Naive B cell (primary cell): ENCODE measurements at regions not wholly inside any gene's neighbourhood (a gene's known extent, or its start where the extent isn't known, plus 50 kb on each side); places are given as distances from the start of the nearest gene placed in this dataset.

Experiments used
- ATAC-seq, 2 donors: fragments of 150-1000 bp; cut with Tn5 transposase; 2 replicates each; pipeline ENCODE4 v1.10.0; 2021; ENCODE audit warnings: low read depth in 2 of 2, mild to moderate bottlenecking in 2 of 2, moderate library complexity in 2 of 2
- DNase-seq: peaks from one replicate; pipeline ENCODE4 v3.0.0; 2022
- H3K27ac Mint-ChIP-seq, 6 donors: one replicate each; pipeline ENCODE4 v1.8.0; 2020 to 2022; ENCODE audit warnings: mild to moderate bottlenecking in 6 of 6, mixed read lengths in 6 of 6, moderate library complexity in 5 of 6, inconsistent platforms in 2 of 6
- H3K27me3 Mint-ChIP-seq, 3 donors: one replicate each; pipeline ENCODE4 v1.8.0; 2021 to 2022; ENCODE audit warnings: mixed read lengths in 3 of 3, mild to moderate bottlenecking in 1 of 3
- H3K36me3 Mint-ChIP-seq, 2 donors: one replicate each; pipeline ENCODE4 v1.8.0; 2020 to 2022; ENCODE audit warnings: mixed read lengths in 2 of 2, inconsistent platforms in 1 of 2, mild to moderate bottlenecking in 1 of 2
- H3K4me1 Mint-ChIP-seq, 3 donors: one replicate each; pipeline ENCODE4 v1.8.0; 2020 to 2022; ENCODE audit warnings: mixed read lengths in 3 of 3, inconsistent platforms in 1 of 3, mild to moderate bottlenecking in 1 of 3, moderate library complexity in 1 of 3
- H3K4me3 Mint-ChIP-seq, 8 donors: one replicate each; pipeline ENCODE4 v1.8.0; 2020 to 2022; ENCODE audit warnings: mild to moderate bottlenecking in 8 of 8, mixed read lengths in 8 of 8, moderate library complexity in 8 of 8, inconsistent platforms in 2 of 8
- H3K9me3 Mint-ChIP-seq, 7 donors: one replicate each; pipeline ENCODE4 v1.8.0; 2020 to 2022; ENCODE audit warnings: mixed read lengths in 7 of 7, mild to moderate bottlenecking in 5 of 7, inconsistent platforms in 2 of 7, moderate library complexity in 1 of 7

DNA sequence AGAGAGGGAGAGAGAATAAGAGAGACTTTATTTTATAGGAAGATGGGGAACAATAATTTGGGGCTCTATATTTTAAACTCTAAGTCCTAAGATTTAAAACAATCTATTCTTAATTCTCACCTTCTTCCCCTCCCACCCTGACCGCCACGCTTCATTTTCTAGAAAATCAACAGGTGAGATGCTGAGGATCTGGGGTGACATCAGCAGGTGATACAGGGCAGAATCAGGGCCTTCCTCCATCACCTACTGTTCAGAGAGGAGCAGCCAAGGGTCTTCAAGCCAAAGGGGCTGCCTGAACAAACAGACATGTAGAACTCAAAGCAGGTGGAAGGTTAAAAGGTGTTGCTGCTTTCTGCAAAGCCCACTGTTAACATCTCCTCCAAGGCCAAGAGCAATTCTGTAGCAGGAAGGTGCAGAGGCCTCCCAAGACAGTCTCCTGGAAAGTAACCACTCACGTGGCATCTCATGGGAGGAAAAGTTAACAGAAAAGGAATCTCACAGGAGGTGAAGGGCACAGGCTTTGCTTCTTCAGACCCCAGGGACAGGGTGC, 183.6 kb upstream of the TLE3 start:
- Mint-ChIP-seq H3K36me3 (peaks cover 0 to 10% of the 10 kb centered on the region in 2 donors), H3K4me3 (peak overlapping the region in 4 of 8 donors; percentile 32 to 65 (median 52)), H3K27me3 (peaks cover 14 to 35% (median 21%) of the 10 kb centered on the region in 3 donors), H3K27ac (peak overlapping the region in 5 of 6 donors; percentile 69 to 96 (median 94)), H3K4me1 (peaks cover 32 to 53% (median 47%) of the 10 kb centered on the region in 3 donors), H3K9me3 (peaks cover 0 to 6% (median 0%) of the 10 kb centered on the region in 7 donors)
- no peak for DNase-seq
- no peak for ATAC-seq

DNA sequence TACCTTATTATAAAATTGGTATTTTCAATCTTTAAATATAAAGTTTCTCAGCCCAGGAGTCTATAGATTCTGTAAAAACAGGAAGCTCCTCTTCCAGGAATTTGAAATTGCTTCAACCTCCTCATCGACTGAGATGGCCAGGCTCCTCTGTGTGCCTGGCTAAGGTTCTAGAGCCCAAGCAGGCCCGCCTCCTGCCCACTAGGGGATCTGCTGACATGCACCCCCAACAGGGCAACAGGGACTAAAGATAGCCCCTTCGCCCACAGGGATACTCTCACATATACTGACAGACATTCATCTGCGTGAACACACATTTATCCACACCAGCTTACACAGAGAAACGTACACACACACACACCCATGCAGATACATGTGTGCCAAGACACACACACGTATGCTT, 183.1 kb upstream of the TLE3 start:
- no peak for DNase-seq
- Mint-ChIP-seq H3K27me3 (peaks cover 14 to 36% (median 21%) of the 10 kb centered on the region in 3 donors), H3K36me3 (peaks cover 0 to 10% of the 10 kb centered on the region in 2 donors), H3K4me3 (no peak overlapping the region), H3K9me3 (peaks cover 0 to 6% (median 0%) of the 10 kb centered on the region in 7 donors), H3K4me1 (peaks cover 32 to 54% (median 47%) of the 10 kb centered on the region in 3 donors), H3K27ac (peak overlapping the region in 4 of 6 donors; percentile 79 to 96 (median 90))
- ATAC-seq = no peak

DNA sequence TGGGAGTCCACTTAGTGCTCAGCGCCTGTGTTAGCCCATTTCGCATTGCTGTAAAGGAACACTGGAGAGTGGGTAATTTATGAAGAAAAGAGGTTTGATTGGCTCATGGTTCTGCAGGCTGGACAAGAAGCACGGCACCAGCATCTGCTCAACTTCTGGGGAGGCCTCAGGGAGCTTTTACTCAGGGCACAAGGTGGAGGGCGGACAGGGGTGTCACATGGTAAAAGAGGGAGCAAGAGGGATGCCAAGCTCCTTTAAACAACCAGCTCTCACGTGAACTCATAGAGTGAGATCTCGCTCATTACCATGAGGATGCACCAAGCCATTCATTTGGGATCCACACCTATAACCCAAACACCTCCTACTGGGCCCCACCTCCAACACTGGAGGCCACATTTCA, 181.4 kb upstream of the TLE3 start:
- Mint-ChIP-seq H3K27me3 (peaks cover 19 to 42% (median 21%) of the 10 kb centered on the region in 3 donors), H3K4me3 (no peak overlapping the region), H3K36me3 (peaks cover 0 to 10% of the 10 kb centered on the region in 2 donors), H3K9me3 (peaks cover 0 to 6% (median 0%) of the 10 kb centered on the region in 7 donors), H3K4me1 (peaks cover 26 to 42% (median 40%) of the 10 kb centered on the region in 3 donors), H3K27ac (peak overlapping the region in 2 of 6 donors; percentile 31 to 53)
- ATAC-seq = no peak
- no peak for DNase-seq

DNA sequence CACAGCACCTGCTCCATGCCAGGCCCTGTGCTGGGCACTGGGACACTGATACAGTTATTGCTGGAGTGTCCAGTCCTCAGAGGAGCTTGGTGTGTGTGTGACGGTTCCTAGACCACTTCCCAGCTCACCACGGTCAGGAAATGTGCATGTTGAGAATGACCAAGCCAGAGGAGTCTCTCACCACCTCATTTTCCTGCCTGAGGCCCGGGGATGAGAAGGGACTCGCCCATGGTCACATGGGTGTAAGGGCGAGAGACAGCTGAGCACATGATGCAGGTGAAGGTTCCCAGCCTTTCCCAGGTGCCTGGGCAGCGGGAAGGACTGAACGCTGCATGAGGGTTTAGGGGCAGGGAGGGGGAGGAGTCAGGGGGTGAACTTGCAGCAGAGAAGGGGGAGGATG, 180.9 kb upstream of the TLE3 start:
- peaks cover 26 to 41% (median 40%) of the 10 kb centered on the region in 3 donors for H3K4me1 Mint-ChIP-seq
- ATAC-seq (no peak), DNase-seq (no peak)
- H3K27me3 Mint-ChIP-seq = peaks cover 21 to 42% (median 21%) of the 10 kb centered on the region in 3 donors
- H3K27ac Mint-ChIP-seq = peak overlapping the region in 3 of 6 donors; percentile 31 to 53 (median 51)
- H3K36me3 Mint-ChIP-seq = peaks cover 0 to 10% of the 10 kb centered on the region in 2 donors
- peaks cover 0 to 6% (median 0%) of the 10 kb centered on the region in 7 donors for H3K9me3 Mint-ChIP-seq
- H3K4me3 Mint-ChIP-seq = peak overlapping the region in 1 of 8 donors; percentile 47

DNA sequence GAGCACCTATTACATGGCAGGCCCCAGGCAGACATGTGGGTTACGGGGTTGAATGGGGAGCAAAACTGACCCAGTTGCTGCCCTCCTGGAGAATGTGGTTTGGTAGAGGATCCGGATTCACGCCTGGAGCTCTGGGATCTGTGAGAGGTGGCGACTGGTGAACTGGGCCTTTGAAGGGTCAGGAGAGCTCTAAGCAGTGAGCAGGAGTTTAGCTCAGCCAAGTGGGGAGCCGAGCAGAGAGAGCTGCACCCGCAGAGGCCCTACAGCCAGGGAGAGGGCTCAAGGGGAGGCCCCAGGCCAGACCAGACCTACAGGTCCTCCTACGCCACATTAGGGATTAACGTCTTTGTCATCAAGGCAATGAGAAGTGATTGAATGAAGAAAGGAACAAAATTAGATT, 179.8 kb upstream of the TLE3 start:
- H3K9me3 Mint-ChIP-seq = peaks cover 0 to 2% (median 0%) of the 10 kb centered on the region in 7 donors
- peak overlapping the region in 3 of 6 donors; percentile 30 to 53 (median 44) for H3K27ac Mint-ChIP-seq
- H3K36me3 Mint-ChIP-seq = peaks cover 0 to 5% of the 10 kb centered on the region in 2 donors
- H3K4me1 Mint-ChIP-seq = peaks cover 22 to 40% (median 38%) of the 10 kb centered on the region in 3 donors
- ATAC-seq (no peak), DNase-seq (no peak)
- peaks cover 15 to 41% (median 22%) of the 10 kb centered on the region in 3 donors for H3K27me3 Mint-ChIP-seq
- H3K4me3 Mint-ChIP-seq = no peak overlapping the region

DNA sequence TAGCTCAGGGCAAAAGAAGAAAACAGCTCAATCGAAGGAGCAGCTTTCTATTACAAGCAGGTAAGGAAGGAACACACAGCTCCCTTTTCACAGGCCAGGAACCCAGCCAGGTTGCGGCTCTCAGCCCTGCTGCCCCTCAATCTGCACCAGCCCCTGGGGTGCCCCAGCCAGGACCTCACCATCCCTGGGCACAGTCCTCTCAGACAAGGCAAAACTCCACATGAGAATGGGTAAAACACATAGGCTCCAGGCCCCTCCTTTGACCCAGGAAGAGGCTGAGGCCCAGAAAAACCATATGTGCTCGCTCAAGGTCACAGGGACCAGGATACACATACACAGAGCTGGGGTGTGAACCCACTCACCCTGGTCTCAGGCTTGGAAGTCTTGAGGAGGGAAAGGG, 178.7 kb upstream of the TLE3 start:
- DNase-seq = no peak
- Mint-ChIP-seq H3K36me3 (no peaks in the 10 kb centered on the region), H3K4me1 (peaks cover 16 to 36% (median 32%) of the 10 kb centered on the region in 3 donors)

DNA sequence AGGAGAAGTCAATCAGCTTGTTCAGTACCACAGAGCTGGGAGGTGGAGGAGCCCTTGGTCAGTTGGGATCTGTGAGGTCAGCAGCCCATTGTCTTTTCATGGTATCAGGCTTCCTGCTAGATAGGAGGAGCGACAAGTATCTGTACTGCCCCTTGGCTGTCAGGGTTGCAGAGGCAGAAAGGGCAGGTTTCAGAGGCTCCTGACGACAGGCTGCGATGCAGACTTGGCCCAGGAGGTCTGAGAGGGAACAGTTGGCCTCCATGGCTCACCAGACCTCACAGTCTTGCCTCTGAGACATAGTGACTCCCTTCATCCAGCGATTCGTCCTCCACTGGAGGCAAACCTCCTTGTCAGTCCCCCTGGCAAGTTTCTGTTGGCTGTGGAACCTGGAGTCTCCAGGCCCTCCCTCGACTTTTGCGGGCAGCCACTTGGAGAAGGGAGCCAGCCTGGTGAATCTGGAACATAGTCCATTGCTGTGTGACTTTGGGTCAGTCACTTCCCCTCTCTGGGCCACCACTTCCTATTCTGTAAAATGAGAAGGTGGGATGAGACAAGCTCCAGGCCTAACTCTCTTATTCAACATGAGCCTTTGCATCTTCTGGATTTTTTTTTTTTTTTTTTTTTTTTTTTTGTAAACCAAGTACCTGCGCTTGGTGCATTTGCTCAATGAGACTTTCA, 177.9 kb upstream of the TLE3 start:
- DNase-seq (no peak), ATAC-seq (no peak)
- Mint-ChIP-seq H3K36me3 (no peaks in the 10 kb centered on the region), H3K27ac (peak overlapping the region in 1 of 6 donors; percentile 45), H3K9me3 (no peaks in the 10 kb centered on the region), H3K27me3 (peaks cover 11 to 40% (median 16%) of the 10 kb centered on the region in 3 donors), H3K4me1 (peaks cover 17 to 36% (median 33%) of the 10 kb centered on the region in 3 donors), H3K4me3 (peak overlapping the region in 1 of 8 donors; percentile 24)

More for the DNA sequence above, 178.7 kb upstream of the TLE3 start:
- Mint-ChIP-seq H3K9me3 (no peaks in the 10 kb centered on the region), H3K27ac (peak overlapping the region in 1 of 6 donors; percentile 65), H3K27me3 (peaks cover 11 to 40% (median 16%) of the 10 kb centered on the region in 3 donors), H3K4me3 (peak overlapping the region in 1 of 8 donors; percentile 47)
- ATAC-seq = no peak

- H3K27me3 Mint-ChIP-seq = peaks cover 11 to 40% (median 16%) of the 10 kb centered on the region in 3 donors
- no peaks in the 10 kb centered on the region for H3K9me3 Mint-ChIP-seq
- ATAC-seq (no peak), DNase-seq (no peak)
- no peaks in the 10 kb centered on the region for H3K36me3 Mint-ChIP-seq
- peak overlapping the region in 1 of 8 donors; percentile 24 for H3K4me3 Mint-ChIP-seq
- H3K27ac Mint-ChIP-seq = peak overlapping the region in 2 of 6 donors; percentile 45 to 56
- H3K4me1 Mint-ChIP-seq = peaks cover 22 to 42% (median 40%) of the 10 kb centered on the region in 3 donors
These were observed 177.2 kb upstream of the TLE3 start for GRCh38 chr15:70274908-70275307.

- no peak for ATAC-seq
- no peaks in the 10 kb centered on the region for H3K36me3 Mint-ChIP-seq
- no peak overlapping the region for H3K4me3 Mint-ChIP-seq
- H3K27me3 Mint-ChIP-seq = peaks cover 11 to 40% (median 16%) of the 10 kb centered on the region in 3 donors
- no peak overlapping the region for H3K27ac Mint-ChIP-seq
- DNase-seq = no peak
- H3K4me1 Mint-ChIP-seq = peaks cover 27 to 48% (median 46%) of the 10 kb centered on the region in 3 donors
- H3K9me3 Mint-ChIP-seq = no peaks in the 10 kb centered on the region
These were observed 176.7 kb upstream of the TLE3 start for GRCh38 chr15:70274255-70274880.

DNA sequence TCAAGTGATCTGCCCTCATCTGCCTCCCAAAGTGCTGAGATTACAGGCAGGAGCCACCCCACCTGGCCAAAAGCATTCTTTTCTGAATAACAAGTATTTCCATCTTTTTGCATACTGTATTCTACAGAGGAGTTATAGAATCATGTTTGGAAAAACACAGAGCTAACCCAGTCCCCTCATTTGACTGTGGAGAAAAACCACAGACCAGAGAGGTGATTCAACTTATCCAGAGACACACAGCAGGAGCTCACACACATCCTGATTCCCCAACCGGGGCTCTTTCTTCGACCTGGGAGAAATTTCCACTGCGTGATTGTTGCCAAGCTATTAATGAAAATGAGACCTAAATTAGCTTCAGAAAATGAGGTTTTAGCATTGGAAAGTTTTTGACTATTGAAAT, 176.1 kb upstream of the TLE3 start:
- peaks cover 31 to 53% (median 51%) of the 10 kb centered on the region in 3 donors for H3K4me1 Mint-ChIP-seq
- H3K9me3 Mint-ChIP-seq = no peaks in the 10 kb centered on the region
- peaks cover 11 to 39% (median 16%) of the 10 kb centered on the region in 3 donors for H3K27me3 Mint-ChIP-seq
- no peaks in the 10 kb centered on the region for H3K36me3 Mint-ChIP-seq
- H3K4me3 Mint-ChIP-seq = no peak overlapping the region
- H3K27ac Mint-ChIP-seq = no peak overlapping the region
- DNase-seq (no peak), ATAC-seq (no peak)

GRCh38 chr15:70272565-70273355, 175.0 kb upstream of the TLE3 start:
- no peak overlapping the region for H3K4me3 Mint-ChIP-seq
- ATAC-seq = no peak
- H3K36me3 Mint-ChIP-seq = no peaks in the 10 kb centered on the region
- no peaks in the 10 kb centered on the region for H3K9me3 Mint-ChIP-seq
- peak overlapping the region in 2 of 6 donors; percentile 20 to 59 for H3K27ac Mint-ChIP-seq
- H3K4me1 Mint-ChIP-seq = peaks cover 41 to 62% (median 56%) of the 10 kb centered on the region in 3 donors
- no peak for DNase-seq
- H3K27me3 Mint-ChIP-seq = peaks cover 5 to 35% (median 15%) of the 10 kb centered on the region in 3 donors

GRCh38 chr15:70271422-70272088, 173.8 kb upstream of the TLE3 start:
- H3K27me3 Mint-ChIP-seq = peaks cover 0 to 28% (median 8%) of the 10 kb centered on the region in 3 donors
- peak overlapping the region in 3 of 8 donors; percentile 29 to 68 (median 65) for H3K4me3 Mint-ChIP-seq
- ATAC-seq = no peak
- no peak overlapping the region for H3K27ac Mint-ChIP-seq
- no peaks in the 10 kb centered on the region for H3K36me3 Mint-ChIP-seq
- no peak for DNase-seq
- peaks cover 52 to 72% (median 60%) of the 10 kb centered on the region in 3 donors for H3K4me1 Mint-ChIP-seq
- H3K9me3 Mint-ChIP-seq = no peaks in the 10 kb centered on the region
